ENCODE measurements at regions not wholly inside any gene's neighbourhood (a gene's known extent, or its start where the extent isn't known, plus 50 kb on each side); places are given as distances from the start of the nearest gene placed in this dataset.

- no peak for TF ChIP-seq CTCF (IDR thresholded peaks at IDR 0.05)
- TF ChIP-seq POLR2A (IDR thresholded peaks at IDR 0.05) = no peak
Observed at GRCh38 chr12:25013061-25013460, 64.2 kb upstream of the BCAT1 start.
